H1 (cell line): ENCODE measurements at regions not wholly inside any gene's neighbourhood (a gene's known extent, or its start where the extent isn't known, plus 50 kb on each side); places are given as distances from the start of the nearest gene placed in this dataset.

Experiments
- CTCF ChIA-PET: fragments of 300-600 bp; sonication (Branson Sonifier 250); formaldehyde crosslinking; loops from one replicate; lab custom pipeline; 2021; ENCODE audit not compliant: partially characterized antibody; lab: Charles Lee
- POLR2A ChIA-PET: fragments of 300-600 bp; sonication (Branson Sonifier 250); formaldehyde crosslinking; loops from one replicate; lab custom pipeline; 2021; ENCODE audit warnings: inconsistent platforms; ENCODE audit not compliant: partially characterized antibody; lab: Charles Lee
- DNase-seq, 2 experiments: peaks; one replicate each; pipeline versions ENCODE4 v3.0.0 to v3.0.0-alpha.2; 2010 to 2022; ENCODE audit warnings: low spot score in 2 of 2, low read depth in 1 of 2, mixed read lengths in 1 of 2
- FAIRE-seq: peaks from 2 replicates; lab custom pipeline; 2011; peaks lifted over from hg19 to GRCh38; lab: Jason Lieb, UNC
- H2AFZ ChIP-seq: 2 replicates; pipeline ENCODE4 v1.8.1; 2012; ENCODE audit warnings: low read length, inconsistent platforms
- H2AK5ac ChIP-seq: 2 replicates; pipeline ENCODE4 v1.6.1; 2013; ENCODE audit warnings: low read depth, low read length
- H2BK120ac ChIP-seq: replicated peaks from 2 replicates; pipeline ENCODE3; 2013; ENCODE audit warnings: low read depth, low read length, inconsistent platforms
- H2BK12ac ChIP-seq: 2 replicates; pipeline ENCODE4 v1.6.1; 2013; ENCODE audit warnings: low read depth, low read length
- H2BK15ac ChIP-seq: 2 replicates; pipeline ENCODE4 v1.6.1; 2013; ENCODE audit warnings: low read length
- H2BK20ac ChIP-seq: 2 replicates; pipeline ENCODE4 v1.6.1; 2013; ENCODE audit warnings: low read length
- H2BK5ac ChIP-seq: 2 replicates; pipeline ENCODE4 v1.6.1; 2013; ENCODE audit warnings: low read depth, low read length
- H3K14ac ChIP-seq: 2 replicates; pipeline ENCODE4 v1.6.1; 2013; ENCODE audit warnings: inconsistent platforms; ENCODE audit not compliant: insufficient read length
- H3K18ac ChIP-seq: 2 replicates; pipeline ENCODE4 v1.6.1; 2013; ENCODE audit warnings: low read length; ENCODE audit errors: extremely low read depth
- H3K23ac ChIP-seq: 2 replicates; pipeline ENCODE4 v1.6.1; 2013; ENCODE audit warnings: inconsistent platforms; ENCODE audit not compliant: insufficient read length
- H3K23me2 ChIP-seq: 2 replicates; pipeline ENCODE4 v1.6.1; 2013; ENCODE audit warnings: low read depth, low read length
- H3K27ac ChIP-seq: 2 replicates; pipeline ENCODE4 v1.6.1; 2011; ENCODE audit warnings: low read depth, low read length, inconsistent platforms
- H3K27me3 ChIP-seq, 4 experiments: replicated peaks in 1 of 4; 1 replicate in 1 of 4; 2 replicates in 3 of 4; pipeline versions ENCODE4 v1.6.1 to v1.8.1; 2011 to 2013; ENCODE audit warnings: low read length in 3 of 4, mild to moderate bottlenecking in 3 of 4, inconsistent platforms in 2 of 4, mixed read lengths in 2 of 4, moderate library complexity in 1 of 4; ENCODE audit not compliant: control insufficient read depth in 3 of 4, insufficient read depth in 3 of 4; ENCODE audit errors: extremely low read depth in 1 of 4
- H3K36me3 ChIP-seq, 4 experiments: 2 replicates each; pipeline versions ENCODE4 v1.6.1 to v1.8.1; 2011 to 2013; ENCODE audit warnings: mild to moderate bottlenecking in 4 of 4, low read length in 3 of 4, moderate library complexity in 2 of 4, control low read depth in 1 of 4, inconsistent platforms in 1 of 4; ENCODE audit not compliant: insufficient read depth in 4 of 4, control insufficient read depth in 2 of 4
- H3K4ac ChIP-seq: replicated peaks from 2 replicates; pipeline ENCODE3; 2013; ENCODE audit warnings: low read length, low read depth, mixed read lengths, inconsistent platforms; ENCODE audit not compliant: insufficient read length
- H3K4me1 ChIP-seq, 4 experiments: replicated peaks in 1 of 4; 1 replicate in 1 of 4; 2 replicates in 3 of 4; pipeline versions ENCODE4 v1.6.1 to v1.8.1; 2011 to 2013; ENCODE audit warnings: low read length in 3 of 4, inconsistent platforms in 2 of 4, mixed read lengths in 1 of 4; ENCODE audit not compliant: insufficient read depth in 4 of 4, control insufficient read depth in 3 of 4
- H3K4me2 ChIP-seq, 2 experiments: 2 replicates each; pipeline versions ENCODE4 v1.6.1 to v1.8.1; 2011 to 2013; ENCODE audit warnings: low read depth in 2 of 2, low read length in 2 of 2, control low read depth in 1 of 2, inconsistent platforms in 1 of 2, mild to moderate bottlenecking in 1 of 2; ENCODE audit not compliant: insufficient read depth in 1 of 2
- H3K4me3 ChIP-seq, 4 experiments: fragments of 200-600, 300-600 bp in 1 of 4; sonication (generic), shearing (Covaris generic), sonication (Bioruptor Twin) in 1 of 4; 2 replicates each; pipeline versions ENCODE4 v1.5.1 to v1.8.1; 2011 to 2016; ENCODE audit warnings: low read length in 4 of 4, low read depth in 3 of 4, control low read depth in 2 of 4, inconsistent platforms in 2 of 4, mild to moderate bottlenecking in 2 of 4, mixed read lengths in 1 of 4, moderate library complexity in 1 of 4; ENCODE audit not compliant: insufficient read depth in 2 of 4; ENCODE audit errors: extremely low read depth in 1 of 4
- H3K56ac ChIP-seq: replicated peaks from 2 replicates; pipeline ENCODE3; 2013; ENCODE audit warnings: low read depth, mild to moderate bottlenecking, mixed read lengths, low read length, inconsistent platforms; ENCODE audit not compliant: insufficient read length
- H3K79me1 ChIP-seq: 2 replicates; pipeline ENCODE4 v1.6.1; 2013; ENCODE audit warnings: low read depth, low read length, control low read depth
- H3K79me2 ChIP-seq, 2 experiments: 2 replicates each; pipeline versions ENCODE4 v1.6.1 to v1.8.1; 2012 to 2013; ENCODE audit warnings: low read length in 2 of 2, mild to moderate bottlenecking in 2 of 2, inconsistent platforms in 1 of 2; ENCODE audit not compliant: insufficient read depth in 2 of 2, control insufficient read depth in 1 of 2
- H3K9ac ChIP-seq, 4 experiments: replicated peaks in 1 of 4; 1 replicate in 1 of 4; 2 replicates in 3 of 4; pipeline versions ENCODE4 v1.6.1 to v1.8.1; 2011 to 2013; ENCODE audit warnings: low read depth in 3 of 4, low read length in 3 of 4, control low read depth in 2 of 4, mild to moderate bottlenecking in 2 of 4, moderate library complexity in 2 of 4, inconsistent platforms in 1 of 4; ENCODE audit errors: extremely low read depth in 1 of 4
- H3K9me3 ChIP-seq, 2 experiments: 2 replicates each; pipeline versions ENCODE4 v1.6.1 to v1.8.1; 2012 to 2013; ENCODE audit warnings: mild to moderate bottlenecking in 2 of 2, moderate library complexity in 2 of 2, control low read depth in 1 of 2, inconsistent platforms in 1 of 2, low read depth in 1 of 2, low read length in 1 of 2, mixed read lengths in 1 of 2; ENCODE audit not compliant: insufficient read depth in 2 of 2
- H4K20me1 ChIP-seq, 2 experiments: replicated peaks in 1 of 2; 2 replicates each; pipeline versions ENCODE3 to v1.8.1; 2011 to 2013; ENCODE audit warnings: inconsistent platforms in 2 of 2, low read length in 2 of 2, mild to moderate bottlenecking in 1 of 2; ENCODE audit not compliant: insufficient read depth in 2 of 2, control insufficient read depth in 1 of 2
- H4K5ac ChIP-seq: 2 replicates; pipeline ENCODE4 v1.6.1; 2013; ENCODE audit warnings: low read length, low read depth, mixed read lengths, inconsistent platforms; ENCODE audit not compliant: insufficient read length
- H4K8ac ChIP-seq: 2 replicates; pipeline ENCODE4 v1.8.0; 2013; ENCODE audit warnings: mild to moderate bottlenecking, moderate library complexity, low read length, inconsistent platforms; ENCODE audit not compliant: insufficient read depth; ENCODE audit errors: extremely low read depth
- H4K91ac ChIP-seq: replicated peaks from 2 replicates; pipeline ENCODE3; 2013; ENCODE audit warnings: low read length, mixed read lengths, inconsistent platforms; ENCODE audit not compliant: insufficient read length
- ASH2L ChIP-seq: fragments of 200-600, 300-600 bp; sonication (generic); IDR thresholded peaks from one replicate; pipeline ENCODE4 v1.7.1; 2017; ENCODE audit warnings: low read length
- BCL11A ChIP-seq, 2 experiments: IDR thresholded peaks; one replicate each; pipeline ENCODE4 v1.6.1; 2011; ENCODE audit warnings: low read depth in 2 of 2, low read length in 2 of 2, mild to moderate bottlenecking in 2 of 2
- BRCA1 ChIP-seq: IDR thresholded peaks from 2 replicates; pipeline ENCODE4 v1.6.1; 2012; ENCODE audit warnings: low read depth, low read length, improper control_type of control experiment
- EZH2 ChIP-seq: fragments of 200-600 bp; sonication (generic); IDR thresholded peaks from 2 replicates; pipeline ENCODE4 v1.7.1; 2012; ENCODE audit warnings: low read depth, mild to moderate bottlenecking, moderate library complexity, low read length, inconsistent platforms; ENCODE audit not compliant: severe bottlenecking
- FOSL1 ChIP-seq: IDR thresholded peaks from 2 replicates; pipeline ENCODE4 v1.6.1; 2011; ENCODE audit warnings: mild to moderate bottlenecking, low read depth, low read length, moderate library complexity; ENCODE audit not compliant: insufficient read depth
- RAD21 ChIP-seq, 2 experiments: IDR thresholded peaks in 1 of 2; conservative IDR thresholded peaks in 1 of 2; 2 replicates each; pipeline ENCODE4 v1.6.1; 2011; ENCODE audit warnings: low read depth in 2 of 2, low read length in 2 of 2, improper control_type of control experiment in 1 of 2, inconsistent platforms in 1 of 2, mild to moderate bottlenecking in 1 of 2, moderate library complexity in 1 of 2
- SP1 ChIP-seq: IDR thresholded peaks from 2 replicates; pipeline ENCODE4 v1.6.1; 2011; ENCODE audit warnings: low read depth, low read length
- SUZ12 ChIP-seq: fragments of 200-600 bp; sonication (generic); IDR thresholded peaks from 2 replicates; pipeline ENCODE4 v1.6.1; 2012; ENCODE audit warnings: mild to moderate bottlenecking, inconsistent platforms, low read length, moderate library complexity, mixed read lengths
- WGBS, 2 experiments: shearing (Covaris generic) in 1 of 2; methylation state at CpG; one replicate each; pipeline versions ENCODE4 v1.1.6 to v1.1.7; 2013 to 2015; ENCODE audit warnings: low lambda C conversion rate in 2 of 2, mixed read lengths in 2 of 2, inconsistent platforms in 1 of 2, low coverage in 1 of 2, missing lambda C conversion rate in 1 of 2; ENCODE audit not compliant: insufficient replicate concordance in 2 of 2, insufficient coverage in 1 of 2, insufficient read length in 1 of 2; ENCODE audit errors: extremely low coverage in 1 of 2, missing lambda C conversion rate in 1 of 2; 5-methylcytosine and 5-hydroxymethylcytosine counted together

- no peak overlapping the region for H2AFZ ChIP-seq
- H2BK20ac ChIP-seq = no peak overlapping the region
- WGBS, 2 experiments = 88% methylated on average over 4 of the region's 4 CpGs; no CpG with 5 or more reads in 1 of the 2 experiments
- no peak overlapping the region for H4K91ac ChIP-seq
- POLR2A ChIA-PET = no interaction called here
- DNase-seq = no peak
- no peaks in the 10 kb centered on the region for H3K27me3 ChIP-seq
- no peaks in the 10 kb centered on the region for H3K23me2 ChIP-seq
- no peak overlapping the region for H3K23ac ChIP-seq
- no peak overlapping the region for H2BK15ac ChIP-seq
- H4K8ac ChIP-seq = no peak overlapping the region
- H3K79me2 ChIP-seq = no peaks in the 10 kb centered on the region
- no peak overlapping the region for H2AK5ac ChIP-seq
- H3K4me2 ChIP-seq = no peak overlapping the region
- no peak overlapping the region for H4K5ac ChIP-seq
- no peak overlapping the region for H3K56ac ChIP-seq
- no peak overlapping the region for H3K4ac ChIP-seq
- FAIRE-seq = no peak
- H3K9me3 ChIP-seq = no peaks in the 10 kb centered on the region
- H2BK5ac ChIP-seq = no peak overlapping the region
- no peaks in the 10 kb centered on the region for H3K79me1 ChIP-seq
- no peak overlapping the region for H3K4me3 ChIP-seq
- no peak for TF ChIP-seq ASH2L
- no peak for TF ChIP-seq FOSL1
- TF ChIP-seq SP1 = no peak
- no peak for TF ChIP-seq SUZ12
- no peak for TF ChIP-seq RAD21 (IDR thresholded peaks at IDR 0.05 in 1 of 2, conservative IDR thresholded peaks at IDR 0.05 in 1 of 2; ENCODE audit: low read depth in 2 of 2, low read length in 2 of 2)
- TF ChIP-seq EZH2 = no peak
- TF ChIP-seq BRCA1 = no peak
- no peak for TF ChIP-seq BCL11A (IDR thresholded peaks at IDR 0.05; ENCODE audit: low read depth in 2 of 2, low read length in 2 of 2)
- CTCF ChIA-PET = no interaction called here
- H3K14ac ChIP-seq = no peak overlapping the region
- no peak overlapping the region for H2BK12ac ChIP-seq
- no peak overlapping the region for H2BK120ac ChIP-seq
- H4K20me1 ChIP-seq = no peaks in the 10 kb centered on the region
- no peak overlapping the region for H3K9ac ChIP-seq
- H3K36me3 ChIP-seq = no peaks in the 10 kb centered on the region
- H3K27ac ChIP-seq = no peak overlapping the region
- no peaks in the 10 kb centered on the region for H3K4me1 ChIP-seq
- H3K18ac ChIP-seq = no peak overlapping the region
Observed at GRCh38 chr1:68673771-68674170, 176.9 kb upstream of the DEPDC1 start.
